ENCODE measurements at regions not wholly inside any gene's neighbourhood (a gene's known extent, or its start where the extent isn't known, plus 50 kb on each side); places are given as distances from the start of the nearest gene placed in this dataset.

GRCh38 chr5:88979726-88980125, 96.7 kb upstream of the MEF2C start:
- no peak for TF ChIP-seq GABPA (IDR thresholded peaks at IDR 0.05; ENCODE audit: borderline replicate concordance, insufficient read depth, low read length)
- no peak for TF ChIP-seq CHD2 (IDR thresholded peaks at IDR 0.05; ENCODE audit: low read length)
- TF ChIP-seq RAD21 (IDR thresholded peaks at IDR 0.05 in 1 of 2, conservative IDR thresholded peaks at IDR 0.05 in 1 of 2; ENCODE audit: low read depth in 2 of 2, low read length in 2 of 2), result no peak
- TF ChIP-seq HDAC2 (IDR thresholded peaks at IDR 0.05; ENCODE audit: borderline replicate concordance in 1 of 2, low read depth in 2 of 2, low read length in 2 of 2), result no peak
- TF ChIP-seq, protein P1, sequence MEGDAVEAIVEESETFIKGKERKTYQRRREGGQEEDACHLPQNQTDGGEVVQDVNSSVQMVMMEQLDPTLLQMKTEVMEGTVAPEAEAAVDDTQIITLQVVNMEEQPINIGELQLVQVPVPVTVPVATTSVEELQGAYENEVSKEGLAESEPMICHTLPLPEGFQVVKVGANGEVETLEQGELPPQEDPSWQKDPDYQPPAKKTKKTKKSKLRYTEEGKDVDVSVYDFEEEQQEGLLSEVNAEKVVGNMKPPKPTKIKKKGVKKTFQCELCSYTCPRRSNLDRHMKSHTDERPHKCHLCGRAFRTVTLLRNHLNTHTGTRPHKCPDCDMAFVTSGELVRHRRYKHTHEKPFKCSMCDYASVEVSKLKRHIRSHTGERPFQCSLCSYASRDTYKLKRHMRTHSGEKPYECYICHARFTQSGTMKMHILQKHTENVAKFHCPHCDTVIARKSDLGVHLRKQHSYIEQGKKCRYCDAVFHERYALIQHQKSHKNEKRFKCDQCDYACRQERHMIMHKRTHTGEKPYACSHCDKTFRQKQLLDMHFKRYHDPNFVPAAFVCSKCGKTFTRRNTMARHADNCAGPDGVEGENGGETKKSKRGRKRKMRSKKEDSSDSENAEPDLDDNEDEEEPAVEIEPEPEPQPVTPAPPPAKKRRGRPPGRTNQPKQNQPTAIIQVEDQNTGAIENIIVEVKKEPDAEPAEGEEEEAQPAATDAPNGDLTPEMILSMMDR (IDR thresholded peaks at IDR 0.05; ENCODE audit: control extremely low read depth in 1 of 3, insufficient read depth in 1 of 3, low read depth in 1 of 3, low read length in 3 of 3), result no peak
- TF ChIP-seq ZNF274 (IDR thresholded peaks at IDR 0.05; ENCODE audit: borderline replicate concordance, extremely low read depth, low read length), result no peak
- TF ChIP-seq NRF1 (IDR thresholded peaks at IDR 0.05; ENCODE audit: low read depth, low read length), result no peak
- no peak for TF ChIP-seq CREB1 (IDR thresholded peaks at IDR 0.05)
- no peak for TF ChIP-seq SIRT6 (IDR thresholded peaks at IDR 0.05; ENCODE audit: low read length)
- TF ChIP-seq GTF2F1 (IDR thresholded peaks at IDR 0.05; ENCODE audit: borderline replicate concordance, low read depth, low read length), result no peak
